D721Med (cell line): ENCODE measurements at regions not wholly inside any gene's neighbourhood (a gene's known extent, or its start where the extent isn't known, plus 50 kb on each side); places are given as distances from the start of the nearest gene placed in this dataset.

Experiments
- DNase-seq: peaks from one replicate; pipeline ENCODE4 v3.0.0; 2011; ENCODE audit warnings: low spot score; ENCODE audit not compliant: insufficient read length
- FAIRE-seq: peaks from 2 replicates; lab custom pipeline; 2011; peaks lifted over from hg19 to GRCh38; lab: Jason Lieb, UNC
- TF ChIP-seq, protein P1 (sequence below): IDR thresholded peaks from 2 replicates; pipeline ENCODE4 v1.5.1; 2012; ENCODE audit warnings: mild to moderate bottlenecking, control low read depth; ENCODE audit not compliant: insufficient read depth; ENCODE audit errors: missing control alignments

DNA sequence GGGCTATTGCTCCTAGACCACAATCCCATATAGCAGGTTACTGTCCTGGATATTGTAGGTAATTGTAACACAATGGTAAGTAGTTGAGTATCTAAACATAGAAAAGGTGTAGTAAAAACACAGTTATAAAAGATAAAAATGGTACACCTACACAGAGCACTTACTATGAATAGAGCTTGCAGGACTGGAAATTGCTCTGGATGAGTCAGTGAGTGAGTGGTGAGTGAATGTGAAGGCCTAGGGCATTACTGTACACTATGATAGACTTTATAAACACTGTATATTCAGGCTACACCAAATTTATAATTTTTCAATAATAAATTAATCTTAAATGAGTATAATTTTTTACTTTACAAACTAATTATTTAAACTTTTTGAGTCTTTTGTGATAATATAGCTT, 425.7 kb downstream of the PABPC4L start:
- no peak for DNase-seq
- FAIRE-seq: peak; percentile 21
- TF ChIP-seq, protein P1, sequence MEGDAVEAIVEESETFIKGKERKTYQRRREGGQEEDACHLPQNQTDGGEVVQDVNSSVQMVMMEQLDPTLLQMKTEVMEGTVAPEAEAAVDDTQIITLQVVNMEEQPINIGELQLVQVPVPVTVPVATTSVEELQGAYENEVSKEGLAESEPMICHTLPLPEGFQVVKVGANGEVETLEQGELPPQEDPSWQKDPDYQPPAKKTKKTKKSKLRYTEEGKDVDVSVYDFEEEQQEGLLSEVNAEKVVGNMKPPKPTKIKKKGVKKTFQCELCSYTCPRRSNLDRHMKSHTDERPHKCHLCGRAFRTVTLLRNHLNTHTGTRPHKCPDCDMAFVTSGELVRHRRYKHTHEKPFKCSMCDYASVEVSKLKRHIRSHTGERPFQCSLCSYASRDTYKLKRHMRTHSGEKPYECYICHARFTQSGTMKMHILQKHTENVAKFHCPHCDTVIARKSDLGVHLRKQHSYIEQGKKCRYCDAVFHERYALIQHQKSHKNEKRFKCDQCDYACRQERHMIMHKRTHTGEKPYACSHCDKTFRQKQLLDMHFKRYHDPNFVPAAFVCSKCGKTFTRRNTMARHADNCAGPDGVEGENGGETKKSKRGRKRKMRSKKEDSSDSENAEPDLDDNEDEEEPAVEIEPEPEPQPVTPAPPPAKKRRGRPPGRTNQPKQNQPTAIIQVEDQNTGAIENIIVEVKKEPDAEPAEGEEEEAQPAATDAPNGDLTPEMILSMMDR: no peak

DNA sequence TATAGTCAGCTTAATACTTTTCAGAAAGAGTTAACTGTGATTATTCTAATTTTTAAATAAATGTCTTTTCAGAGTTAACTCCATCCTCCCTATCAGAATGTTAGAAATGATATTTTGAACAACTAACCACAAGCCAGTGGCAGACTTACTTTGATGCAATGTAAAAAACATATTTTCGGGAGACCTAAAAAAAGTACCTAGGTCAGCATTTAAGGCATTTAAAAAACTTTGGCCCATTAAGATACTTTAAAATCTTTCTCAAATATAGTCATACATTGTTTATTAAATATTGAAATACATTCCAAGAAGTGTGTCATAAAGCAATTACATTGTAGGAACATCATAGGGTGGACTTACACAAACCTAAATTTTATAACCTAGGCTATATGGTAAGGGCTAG, 426.1 kb downstream of the PABPC4L start:
- TF ChIP-seq, protein P1: no peak
- FAIRE-seq (no peak), DNase-seq (no peak)

DNA sequence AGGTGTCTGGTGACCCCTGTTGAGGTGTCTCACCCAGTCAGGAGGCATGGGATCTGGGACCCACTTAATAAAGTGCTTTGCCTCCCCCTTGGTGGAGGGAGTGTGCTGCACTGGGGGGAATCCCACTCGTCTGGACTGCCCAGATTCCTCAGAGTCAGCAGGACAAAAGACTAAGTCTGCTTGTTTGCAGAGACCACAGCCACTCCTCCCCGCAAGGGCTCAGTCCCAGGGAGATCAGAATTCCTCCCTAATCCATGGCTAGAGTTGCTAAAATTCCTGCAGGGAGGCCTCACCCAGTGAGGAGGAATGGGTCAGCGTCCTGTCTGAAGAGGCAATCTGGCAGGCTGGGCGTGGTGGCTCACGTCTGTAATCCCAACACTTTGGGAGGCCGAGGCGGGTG, 442.2 kb downstream of the PABPC4L start:
- TF ChIP-seq, protein P1: no peak
- DNase-seq: no peak
- no peak for FAIRE-seq

DNA sequence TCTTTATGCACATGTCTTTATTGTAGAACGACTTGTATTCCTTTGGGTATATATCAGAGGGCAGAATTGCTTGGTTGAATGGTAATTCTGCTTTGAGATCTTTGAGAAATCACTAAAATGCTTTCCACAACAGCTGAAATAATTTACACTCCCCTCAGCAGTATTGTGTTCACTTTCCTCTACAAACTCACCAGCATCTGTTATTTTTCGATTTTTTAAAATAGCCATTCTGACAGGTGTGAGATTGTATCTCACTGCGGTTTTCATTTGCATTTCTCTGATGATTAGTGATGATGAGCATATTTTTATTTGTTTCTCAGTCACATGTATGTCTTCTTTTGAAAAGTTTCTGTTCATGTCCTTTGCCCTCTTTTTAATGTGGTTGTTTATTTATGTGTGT, 459.8 kb downstream of the PABPC4L start:
- no peak for DNase-seq
- TF ChIP-seq, protein P1: no peak
- FAIRE-seq: no peak

DNA sequence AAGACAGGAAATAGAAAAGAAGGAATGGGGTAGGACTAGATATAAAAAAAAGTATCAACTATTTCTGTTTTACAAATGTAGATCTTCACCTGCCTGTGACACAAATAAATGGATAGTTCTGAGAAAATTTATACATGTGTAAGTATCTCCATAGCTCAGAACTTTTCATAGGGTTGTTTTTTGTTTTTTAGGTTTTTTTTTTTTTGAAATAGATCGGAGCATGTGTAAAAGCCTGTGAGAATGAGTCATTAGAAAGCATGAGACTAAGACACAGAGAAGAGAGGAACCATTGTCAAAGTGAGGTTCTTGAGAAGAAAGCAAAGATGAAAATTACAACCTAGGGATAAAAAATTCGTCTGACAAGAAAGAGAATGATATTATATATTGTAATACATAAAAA, 481.6 kb downstream of the PABPC4L start:
- no peak for FAIRE-seq
- TF ChIP-seq, protein P1: no peak
- DNase-seq: no peak

DNA sequence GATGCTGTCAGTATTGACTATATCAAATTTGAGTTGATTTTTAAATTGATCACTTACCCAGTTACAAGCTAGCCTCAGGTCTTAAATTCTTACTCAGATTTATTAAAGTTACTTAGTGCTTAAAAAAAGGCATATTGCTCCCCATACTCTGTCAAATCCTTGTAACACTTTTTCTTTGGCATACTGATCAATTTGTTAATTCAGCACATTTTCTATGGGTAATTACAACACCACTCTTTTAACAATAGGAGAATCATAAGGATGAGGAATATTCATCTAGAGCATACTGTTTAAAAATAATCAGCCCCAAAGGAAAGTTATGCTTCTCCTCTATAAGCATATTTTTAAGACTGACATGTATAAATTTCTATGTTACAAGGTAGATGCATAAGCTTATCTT, 482.5 kb downstream of the PABPC4L start:
- TF ChIP-seq, protein P1: no peak
- DNase-seq: no peak
- FAIRE-seq: no peak

DNA sequence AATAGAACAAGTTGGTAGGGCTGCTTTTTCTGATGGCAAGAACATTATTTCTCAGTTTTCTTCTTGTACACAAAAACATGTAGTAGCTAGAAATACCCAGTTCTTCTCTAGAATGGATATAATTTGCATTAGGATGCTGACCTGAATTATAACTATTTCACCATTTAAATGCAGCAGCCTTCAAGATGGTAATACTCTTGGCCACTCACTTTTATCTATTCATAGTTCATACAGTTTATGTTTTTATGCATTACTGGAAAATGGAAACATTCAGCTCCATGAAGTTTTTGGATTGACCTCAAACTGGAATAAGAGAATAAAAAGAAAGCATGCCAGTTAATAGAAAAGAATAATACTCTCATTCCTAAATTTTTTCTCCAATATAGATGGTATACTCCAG, 487.4 kb downstream of the PABPC4L start:
- TF ChIP-seq, protein P1: no peak
- DNase-seq: no peak
- no peak for FAIRE-seq
